ENCODE measurements at regions not wholly inside any gene's neighbourhood (a gene's known extent, or its start where the extent isn't known, plus 50 kb on each side); places are given as distances from the start of the nearest gene placed in this dataset.

DNA sequence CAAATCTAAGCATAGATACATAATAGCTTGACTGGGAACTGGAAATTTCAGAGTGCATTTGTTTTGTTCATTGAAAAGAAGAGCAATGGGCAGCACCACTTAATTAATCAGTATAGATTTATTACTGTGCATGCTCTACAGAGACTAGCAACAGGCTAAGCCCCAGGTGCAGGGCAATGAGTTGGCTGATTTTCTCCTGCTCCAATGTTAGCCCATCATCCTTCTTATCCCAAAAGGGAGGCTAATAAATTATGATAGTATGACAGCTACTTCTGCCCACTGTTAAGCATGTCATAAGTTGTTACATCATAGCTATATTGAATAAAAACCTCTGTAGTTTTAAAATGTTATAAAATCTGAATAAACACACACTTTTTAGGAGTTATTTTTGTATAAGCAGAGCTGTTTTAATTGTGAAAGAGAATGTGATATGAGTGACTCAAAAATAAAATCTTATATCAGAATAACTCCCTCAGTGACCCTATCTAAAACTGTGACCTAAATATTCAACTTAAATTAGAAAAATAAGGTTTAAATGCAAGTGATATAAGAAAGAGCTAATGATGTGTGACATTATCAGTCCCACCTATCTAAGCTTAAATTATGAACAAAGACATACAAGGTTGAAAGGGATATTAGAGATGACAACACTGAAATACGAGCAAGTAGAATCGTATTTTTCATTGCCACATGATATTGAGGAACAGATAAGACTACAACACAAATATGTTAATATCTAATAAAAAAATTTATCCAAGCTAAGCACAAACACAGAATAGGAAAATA is 967.3 kb upstream of the ADGRB3 start:
- in situ Hi-C loops (cut with MboI; ENCODE audit: low pct_ligation_motif_present in 1 of 4, low pct_unique_long_range_greater_than_20kb in 1 of 4, low sequenced_read_pairs in 3 of 4) (no loop called here), intact Hi-C loops (cut with DNase I; ENCODE audit: low total_unique reads) (no loop called here)
- TF ChIP-seq POLR2AphosphoS5 (IDR thresholded peaks at IDR 0.05) (no peak), POLR2A (IDR thresholded peaks at IDR 0.05) (no peak), EP300 (IDR thresholded peaks at IDR 0.05; ENCODE audit: low read depth) (no peak), CTCF (IDR thresholded peaks at IDR 0.05) (no peak)
- Histone ChIP-seq H3K4me1 (no peaks in the 10 kb centered on the region), H3K36me3 (no peaks in the 10 kb centered on the region), H3K9me3 (peaks cover 0 to 5% of the 10 kb centered on the region in 2 donors), H3K27me3 (no peaks in the 10 kb centered on the region), H3K27ac (no peak overlapping the region), H3K4me3 (no peak overlapping the region)
- WGBS, 2 donors (ENCODE audit: low coverage in 1 of 2), result 86 to 96% methylated on average over 2 of the region's 2 CpGs
- DNase-seq, result no peak

GRCh38 chr6:67666177-67666964 is 968.7 kb upstream of the ADGRB3 start:
- Histone ChIP-seq H3K27me3 (no peaks in the 10 kb centered on the region), H3K4me3 (no peak overlapping the region), H3K27ac (no peak overlapping the region), H3K36me3 (no peaks in the 10 kb centered on the region), H3K4me1 (no peaks in the 10 kb centered on the region), H3K9me3 (peaks cover 0 to under 1% of the 10 kb centered on the region in 2 donors)
- WGBS, 2 donors (ENCODE audit: low coverage in 1 of 2), result 60 to 68% methylated on average over 4 of the region's 4 CpGs
- TF ChIP-seq POLR2AphosphoS5 (IDR thresholded peaks at IDR 0.05) (no peak), POLR2A (IDR thresholded peaks at IDR 0.05) (no peak)
- DNase-seq, result no peak
- in situ Hi-C loops (cut with MboI; ENCODE audit: low pct_ligation_motif_present in 1 of 4, low pct_unique_long_range_greater_than_20kb in 1 of 4, low sequenced_read_pairs in 3 of 4), result no loop called here
- intact Hi-C loops (cut with DNase I; ENCODE audit: low total_unique reads), result no loop called here

DNA sequence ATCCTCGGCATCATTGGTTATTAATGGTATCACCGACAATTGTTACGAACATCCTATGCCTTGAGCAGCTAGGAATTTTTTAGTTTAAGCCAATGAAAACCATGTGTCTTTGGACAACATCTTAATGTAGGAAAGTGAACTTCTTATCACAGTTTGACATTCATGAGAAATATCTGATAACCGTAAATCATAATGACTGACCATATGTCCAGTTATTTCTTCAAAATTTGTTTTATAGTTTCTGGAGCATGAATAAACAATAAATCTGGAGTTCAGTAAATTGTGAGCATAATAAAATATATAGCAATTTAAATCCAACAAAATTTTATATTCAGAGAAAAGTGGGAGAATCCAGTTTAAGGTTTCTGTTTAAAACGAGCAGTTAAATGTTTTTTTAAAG is 970.1 kb upstream of the ADGRB3 start:
- H3K36me3 ChIP-seq, result no peaks in the 10 kb centered on the region
- TF ChIP-seq EP300 (IDR thresholded peaks at IDR 0.05; ENCODE audit: low read depth), result no peak
- TF ChIP-seq CTCF (IDR thresholded peaks at IDR 0.05), result no peak
- no peak for TF ChIP-seq POLR2A (IDR thresholded peaks at IDR 0.05)
- TF ChIP-seq POLR2AphosphoS5 (IDR thresholded peaks at IDR 0.05), result no peak

DNA sequence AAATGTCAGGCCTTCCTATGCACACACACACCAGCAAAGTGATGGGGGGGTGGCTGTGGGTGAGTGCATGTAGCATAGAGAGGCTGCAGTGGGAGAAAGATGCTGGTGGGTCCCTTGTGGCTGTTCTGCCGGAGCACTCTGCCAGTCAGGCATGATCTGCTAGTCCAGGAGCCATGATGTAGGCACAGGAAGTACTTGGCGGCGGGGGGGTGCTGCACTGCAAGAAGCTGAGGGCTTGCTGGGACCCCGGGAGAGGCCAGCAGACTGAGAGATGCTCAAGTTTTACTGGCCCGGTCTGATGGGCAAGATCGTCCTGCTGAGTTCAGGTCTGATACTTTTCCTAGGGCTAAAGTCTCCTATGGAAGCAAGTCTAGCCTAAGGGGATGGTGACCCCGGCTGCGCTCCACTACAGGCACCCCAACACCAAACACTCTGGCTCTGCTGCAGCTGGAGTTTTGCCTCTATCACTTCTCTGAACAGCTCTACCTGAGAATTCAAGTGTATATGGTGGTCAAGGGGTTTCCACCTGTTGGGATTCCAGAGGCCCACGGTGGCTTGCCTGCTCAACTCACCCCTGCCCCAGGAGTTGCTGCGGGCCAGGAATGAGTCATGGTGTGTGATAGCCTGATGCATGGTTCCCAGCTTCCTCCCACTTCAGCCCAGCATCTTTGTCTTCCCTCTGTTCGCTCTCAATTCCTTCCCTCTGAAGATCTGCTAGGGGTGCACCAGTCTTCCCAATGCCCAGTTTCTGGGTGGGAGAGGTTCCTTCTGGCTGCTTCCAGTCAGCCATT is 971.8 kb upstream of the ADGRB3 start:
- no peak overlapping the region for H3K27ac ChIP-seq
- H3K4me1 ChIP-seq, result no peaks in the 10 kb centered on the region
- 89% methylated on average over 11 of the region's 11 CpGs; no CpG with 5 or more reads in 1 of the 2 donors for WGBS, 2 donors (ENCODE audit: low coverage in 1 of 2)
- no peaks in the 10 kb centered on the region for H3K36me3 ChIP-seq
- intact Hi-C loops (cut with DNase I; ENCODE audit: low total_unique reads) (no loop called here), in situ Hi-C loops (cut with MboI; ENCODE audit: low pct_ligation_motif_present in 1 of 4, low pct_unique_long_range_greater_than_20kb in 1 of 4, low sequenced_read_pairs in 3 of 4) (no loop called here)
- H3K27me3 ChIP-seq, result no peaks in the 10 kb centered on the region
- H3K4me3 ChIP-seq, result no peak overlapping the region
- no peak for DNase-seq
- TF ChIP-seq POLR2AphosphoS5 (IDR thresholded peaks at IDR 0.05), result no peak
- no peak for TF ChIP-seq EP300 (IDR thresholded peaks at IDR 0.05; ENCODE audit: low read depth)
- TF ChIP-seq CTCF (IDR thresholded peaks at IDR 0.05), result no peak
- no peak for TF ChIP-seq POLR2A (IDR thresholded peaks at IDR 0.05)
- H3K9me3 ChIP-seq, result no peaks in the 10 kb centered on the region

More for the DNA sequence above, 970.1 kb upstream of the ADGRB3 start:
- in situ Hi-C loops (cut with MboI; ENCODE audit: low pct_ligation_motif_present in 1 of 4, low pct_unique_long_range_greater_than_20kb in 1 of 4, low sequenced_read_pairs in 3 of 4) (no loop called here), intact Hi-C loops (cut with DNase I; ENCODE audit: low total_unique reads) (no loop called here)
- 73 to 81% methylated on average over 5 of the region's 5 CpGs for WGBS, 2 donors (ENCODE audit: low coverage in 1 of 2)
- DNase-seq, result no peak
- Histone ChIP-seq H3K27ac (no peak overlapping the region), H3K4me3 (no peak overlapping the region), H3K9me3 (no peaks in the 10 kb centered on the region), H3K27me3 (no peaks in the 10 kb centered on the region), H3K4me1 (no peaks in the 10 kb centered on the region)
